ENCODE measurements at regions not wholly inside any gene's neighbourhood (a gene's known extent, or its start where the extent isn't known, plus 50 kb on each side); places are given as distances from the start of the nearest gene placed in this dataset.

- Mint-ChIP-seq H3K9me3 (peaks cover 7% of the 10 kb centered on the region), H3K4me3 (no peak overlapping the region), H3K4me1 (peaks cover 9% of the 10 kb centered on the region), H3K27me3 (ENCODE audit: low read depth) (peaks cover 25% of the 10 kb centered on the region), H3K36me3 (ENCODE audit: low read depth) (no peaks in the 10 kb centered on the region), H3K27ac (no peak overlapping the region)
- no peak for TF ChIP-seq CTCF (IDR thresholded peaks at IDR 0.05; ENCODE audit: unreplicated experiment in 3 of 3)
Measured at GRCh38 chr22:48872271-48873190, 955.1 kb downstream of the BRD1 start.

GRCh38 chr22:48871176-48871840 is 956.4 kb downstream of the BRD1 start:
- peaks cover 29% of the 10 kb centered on the region for H3K27me3 Mint-ChIP-seq (ENCODE audit: low read depth)

GRCh38 chr22:48870436-48870835 is 957.2 kb downstream of the BRD1 start:
- no peak for TF ChIP-seq CTCF (IDR thresholded peaks at IDR 0.05; ENCODE audit: unreplicated experiment in 3 of 3)
- Mint-ChIP-seq H3K4me1 (peaks cover 18% of the 10 kb centered on the region), H3K4me3 (no peak overlapping the region), H3K36me3 (ENCODE audit: low read depth) (no peaks in the 10 kb centered on the region), H3K27ac (no peak overlapping the region), H3K9me3 (peaks cover 4% of the 10 kb centered on the region), H3K27me3 (ENCODE audit: low read depth) (peaks cover 24% of the 10 kb centered on the region)

More at GRCh38 chr22:48871176-48871840, 956.4 kb downstream of the BRD1 start:
- Mint-ChIP-seq H3K27ac (no peak overlapping the region), H3K4me3 (no peak overlapping the region), H3K36me3 (ENCODE audit: low read depth) (no peaks in the 10 kb centered on the region), H3K4me1 (peaks cover 18% of the 10 kb centered on the region), H3K9me3 (peaks cover 7% of the 10 kb centered on the region)
- no peak for TF ChIP-seq CTCF (IDR thresholded peaks at IDR 0.05; ENCODE audit: unreplicated experiment in 3 of 3)

- Mint-ChIP-seq H3K27me3 (ENCODE audit: low read depth) (peaks cover 27% of the 10 kb centered on the region), H3K4me3 (no peak overlapping the region), H3K36me3 (ENCODE audit: low read depth) (no peaks in the 10 kb centered on the region), H3K9me3 (peaks cover 4% of the 10 kb centered on the region), H3K4me1 (peaks cover 23% of the 10 kb centered on the region), H3K27ac (no peak overlapping the region)
- no peak for TF ChIP-seq CTCF (IDR thresholded peaks at IDR 0.05; ENCODE audit: unreplicated experiment in 3 of 3)
Measured at GRCh38 chr22:48869788-48870187, 957.9 kb downstream of the BRD1 start.

GRCh38 chr22:48869161-48869560 is 958.5 kb downstream of the BRD1 start:
- H3K9me3 Mint-ChIP-seq, result peaks cover 4% of the 10 kb centered on the region

More at GRCh38 chr22:48869161-48869560, 958.5 kb downstream of the BRD1 start:
- Mint-ChIP-seq H3K27me3 (ENCODE audit: low read depth) (peaks cover 31% of the 10 kb centered on the region), H3K4me1 (peaks cover 24% of the 10 kb centered on the region), H3K4me3 (no peak overlapping the region), H3K27ac (no peak overlapping the region), H3K36me3 (ENCODE audit: low read depth) (no peaks in the 10 kb centered on the region)
- no peak for TF ChIP-seq CTCF (IDR thresholded peaks at IDR 0.05; ENCODE audit: unreplicated experiment in 3 of 3)

Measured in nephron (organoid).